PC-9 (cell line): ENCODE measurements at regions not wholly inside any gene's neighbourhood (a gene's known extent, or its start where the extent isn't known, plus 50 kb on each side); places are given as distances from the start of the nearest gene placed in this dataset.

Experiments used
- BruUV-seq: library from RNA; stranded (reverse); fragments of 400-500 nt; replicated peaks from 2 replicates; lab custom pipeline; 2021; lab: Mats Ljungman, UMichigan
- CTCF ChIA-PET: fragments of 300-600 bp; sonication (Branson Sonifier 250); formaldehyde crosslinking; loops from one replicate; lab custom pipeline; 2022; ENCODE audit warnings: antibody characterized with exemption; lab: Charles Lee
- POLR2A ChIA-PET: fragments of 300-600 bp; sonication (Branson Sonifier 250); formaldehyde crosslinking; loops from one replicate; lab custom pipeline; 2022; ENCODE audit warnings: antibody characterized with exemption; ENCODE audit not compliant: unreplicated experiment; lab: Charles Lee
- DNase-seq, 2 experiments: peaks; one replicate each; pipeline versions ENCODE4 v3.0.0 to v3.0.0-alpha.2; 2015 to 2022; ENCODE audit warnings: mixed read lengths in 1 of 2
- H2AFZ ChIP-seq: fragments of 200-600 bp; sonication (generic); 2 replicates; pipeline ENCODE4 v1.8.1; 2017; ENCODE audit warnings: antibody characterized with exemption
- H3F3A ChIP-seq: fragments of 200-600 bp; sonication (generic); 2 replicates; pipeline ENCODE4 v1.8.1; 2017; ENCODE audit warnings: antibody characterized with exemption, mild to moderate bottlenecking, low read depth; ENCODE audit not compliant: insufficient read depth
- H3K27ac ChIP-seq: fragments of 200-600 bp; sonication (generic); 2 replicates; pipeline ENCODE4 v1.6.1; 2016; ENCODE audit warnings: mixed run types
- H3K27me3 ChIP-seq: fragments of 200-600 bp; sonication (generic); 2 replicates; pipeline ENCODE4 v1.6.1; 2016; ENCODE audit warnings: low read depth, mixed run types; ENCODE audit not compliant: insufficient read depth
- H3K36me3 ChIP-seq: fragments of 200-600 bp; sonication (generic); 2 replicates; pipeline ENCODE4 v1.6.1; 2016; ENCODE audit warnings: low read depth, mixed run types
- H3K4me1 ChIP-seq: fragments of 200-600 bp; sonication (generic); replicated peaks from 2 replicates; pipeline ENCODE4 v1.6.1; 2016; ENCODE audit warnings: mixed run types; ENCODE audit not compliant: insufficient read depth
- H3K4me2 ChIP-seq: fragments of 200-600 bp; sonication (generic); 2 replicates; pipeline ENCODE4 v1.6.1; 2017; ENCODE audit warnings: mixed run types
- H3K4me3 ChIP-seq: fragments of 200-600 bp; sonication (generic); 2 replicates; pipeline ENCODE4 v1.6.1; 2016; ENCODE audit warnings: mixed run types
- H3K79me2 ChIP-seq: fragments of 200-600 bp; sonication (generic); 2 replicates; pipeline ENCODE4 v1.6.1; 2017; ENCODE audit warnings: low read depth, mixed run types
- H3K9me2 ChIP-seq: fragments of 200-600 bp; sonication (generic); 2 replicates; pipeline ENCODE4 v1.8.1; 2017; ENCODE audit warnings: mild to moderate bottlenecking; ENCODE audit not compliant: insufficient read depth
- H3K9me3 ChIP-seq: fragments of 200-600 bp; sonication (generic); 2 replicates; pipeline ENCODE4 v1.8.1; 2016; ENCODE audit warnings: low read depth; ENCODE audit not compliant: insufficient read depth
- H4K20me1 ChIP-seq: fragments of 200-600 bp; sonication (generic); 2 replicates; pipeline ENCODE4 v1.8.1; 2017; ENCODE audit not compliant: insufficient read depth
- CTCF ChIP-seq: fragments of 200-600 bp; sonication (generic); conservative IDR thresholded peaks from 2 replicates; pipeline ENCODE4 v1.6.1; 2017; ENCODE audit warnings: mixed run types, antibody characterized with exemption, mild to moderate bottlenecking, moderate library complexity
- EZH2 ChIP-seq: fragments of 200-600 bp; sonication (generic); IDR thresholded peaks from 2 replicates; pipeline ENCODE4 v1.8.0; 2017; ENCODE audit warnings: antibody characterized with exemption, low read depth
- intact Hi-C: fragments of 100-400 bp; cut with micrococcal nuclease; formaldehyde crosslinking; loops from one replicate; pipeline ENCODE4 v1.10.0; 2022; ENCODE audit not compliant: unreplicated experiment

- no peaks in the 10 kb centered on the region for H3K36me3 ChIP-seq
Observed at GRCh38 chr2:64757126-64757525, 103.4 kb upstream of the SERTAD2 start.

GRCh38 chr2:64760128-64760527 lies 106.4 kb upstream of the SERTAD2 start:
- no peak overlapping the region for H3K4me3 ChIP-seq
- ChIA-PET CTCF (interaction anchor here (1.1 kb wide), 1 partner anchor 153 kb away, joined by 3 read pairs; no protein-coding TSS in a partner anchor), POLR2A (no interaction called here)
- no peak overlapping the region for H2AFZ ChIP-seq
- H3K36me3 ChIP-seq = no peaks in the 10 kb centered on the region
- no peaks in the 10 kb centered on the region for H3K4me1 ChIP-seq
- no peak for DNase-seq
- H3K4me2 ChIP-seq = no peak overlapping the region
- no peaks in the 10 kb centered on the region for H4K20me1 ChIP-seq
- no peaks in the 10 kb centered on the region; the same call in 1 of the 2 replicates for H3K9me2 ChIP-seq
- TF ChIP-seq CTCF (no peak), EZH2 (no peak)
- no peaks in the 10 kb centered on the region for H3K79me2 ChIP-seq
- H3K27me3 ChIP-seq = no peaks in the 10 kb centered on the region
- H3F3A ChIP-seq = no peaks in the 10 kb centered on the region; the same call in 1 of the 2 replicates
- BruUV-seq = no TSS peak
- intact Hi-C loops = loop anchor here (10.0 kb wide), 1 partner anchor 235 kb away; the partner anchor contains the start of gene AFTPH
- H3K27ac ChIP-seq = no peak overlapping the region
- H3K9me3 ChIP-seq = 0 out of 2 replicates have a peak, but pooled peaks cover 9% of the 10 kb centered on the region

More at GRCh38 chr2:64757126-64757525, 103.4 kb upstream of the SERTAD2 start:
- H3K4me3 ChIP-seq = no peak overlapping the region
- no peak overlapping the region for H3K27ac ChIP-seq
- H2AFZ ChIP-seq = no peak overlapping the region
- POLR2A ChIA-PET = no interaction called here
- CTCF ChIA-PET = interaction anchor here (0.7 kb wide), 1 partner anchor 101 kb away, joined by 4 read pairs; no protein-coding TSS in a partner anchor
- 0 out of 2 replicates have a peak, but pooled peaks cover 9% of the 10 kb centered on the region for H3K9me3 ChIP-seq
- intact Hi-C loops = loop anchor here (10.0 kb wide), 1 partner anchor 482 kb away; no protein-coding TSS in a partner anchor
- peaks cover 5% of the 10 kb centered on the region; the same call in 1 of the 2 replicates for H3F3A ChIP-seq
- H3K4me2 ChIP-seq = no peak overlapping the region
- no TSS peak for BruUV-seq
- no peaks in the 10 kb centered on the region for H3K27me3 ChIP-seq
- no peak for DNase-seq
- peaks cover 20% of the 10 kb centered on the region for H3K4me1 ChIP-seq
- H4K20me1 ChIP-seq = no peaks in the 10 kb centered on the region
- no peaks in the 10 kb centered on the region; the same call in 1 of the 2 replicates for H3K9me2 ChIP-seq
- TF ChIP-seq EZH2 = no peak
- TF ChIP-seq CTCF = no peak
- H3K79me2 ChIP-seq = no peaks in the 10 kb centered on the region

- no peak overlapping the region for H3K27ac ChIP-seq
- H3K79me2 ChIP-seq = no peaks in the 10 kb centered on the region
- peaks cover 17% of the 10 kb centered on the region for H3K4me1 ChIP-seq
- no peaks in the 10 kb centered on the region; the same call in 1 of the 2 replicates for H3K9me2 ChIP-seq
- DNase-seq = no peak
- no peak overlapping the region for H3K4me2 ChIP-seq
- H3K9me3 ChIP-seq = no peaks in the 10 kb centered on the region
- H3F3A ChIP-seq = peaks cover 3% of the 10 kb centered on the region
- no peaks in the 10 kb centered on the region for H3K27me3 ChIP-seq
- H4K20me1 ChIP-seq = no peaks in the 10 kb centered on the region
- BruUV-seq = no TSS peak
- TF ChIP-seq EZH2 (no peak), CTCF (no peak)
- no peaks in the 10 kb centered on the region for H3K36me3 ChIP-seq
- intact Hi-C loops = loop anchor here (10.0 kb wide), 1 partner anchor 238 kb away; the partner anchor contains the start of gene AFTPH
- H3K4me3 ChIP-seq = no peak overlapping the region
- CTCF ChIA-PET = no interaction called here
- no peak overlapping the region for H2AFZ ChIP-seq
- POLR2A ChIA-PET = no interaction called here
Observed at GRCh38 chr2:64762301-64762997, 108.7 kb upstream of the SERTAD2 start.
